Esophagus (tissue), 2 donors: ENCODE measurements at regions not wholly inside any gene's neighbourhood (a gene's known extent, or its start where the extent isn't known, plus 50 kb on each side); places are given as distances from the start of the nearest gene placed in this dataset.

Source experiments
- H3K27ac ChIP-seq, 2 donors: one replicate each; pipeline ENCODE4 v1.5.1; 2013; ENCODE audit warnings: low read depth in 2 of 2, mild to moderate bottlenecking in 2 of 2, inconsistent platforms in 1 of 2, low read length in 1 of 2, moderate library complexity in 1 of 2
- H3K27me3 ChIP-seq, 2 donors: one replicate each; pipeline ENCODE4 v1.6.1; 2013; ENCODE audit warnings: low read length in 2 of 2, control low read depth in 1 of 2, mild to moderate bottlenecking in 1 of 2; ENCODE audit not compliant: insufficient read depth in 2 of 2, control insufficient read depth in 1 of 2
- H3K36me3 ChIP-seq, 2 donors: one replicate each; pipeline ENCODE4 v1.6.1; 2013; ENCODE audit warnings: low read length in 1 of 2; ENCODE audit not compliant: control insufficient read depth in 2 of 2, insufficient read depth in 2 of 2
- H3K4me1 ChIP-seq, 2 donors: one replicate each; pipeline ENCODE4 v1.6.1; 2013; ENCODE audit warnings: low read length in 1 of 2; ENCODE audit not compliant: control insufficient read depth in 2 of 2, insufficient read depth in 2 of 2
- H3K4me3 ChIP-seq, 2 donors: one replicate each; pipeline ENCODE4 v1.5.1; 2013; ENCODE audit warnings: low read length in 2 of 2, mild to moderate bottlenecking in 2 of 2, low read depth in 1 of 2, moderate library complexity in 1 of 2
- H3K9me3 ChIP-seq, 2 donors: one replicate each; pipeline ENCODE4 v1.6.1; 2013; ENCODE audit warnings: mild to moderate bottlenecking in 2 of 2, low read depth in 1 of 2, low read length in 1 of 2, moderate library complexity in 1 of 2; ENCODE audit not compliant: control insufficient read depth in 2 of 2, insufficient read depth in 1 of 2
- WGBS, 2 donors: extraction: QIAGEN DNeasy Blood & Tissue Kit; methylation state at CpG; one replicate each; pipeline ENCODE4 v1.1.7; 2013; 5-methylcytosine and 5-hydroxymethylcytosine counted together
- donor health status: healthy with polysubstance abuse.
- donor health status: Bipolar disorder and iron deficiency.

GRCh38 chr9:94016744-94017143 lies 61.6 kb upstream of the BARX1 start:
- Histone ChIP-seq H3K36me3 (no peaks in the 10 kb centered on the region), H3K4me1 (no peaks in the 10 kb centered on the region), H3K4me3 (no peak overlapping the region), H3K27ac (no peak overlapping the region), H3K9me3 (no peaks in the 10 kb centered on the region), H3K27me3 (no peaks in the 10 kb centered on the region)
- 81 to 83% methylated on average over 3 of the region's 3 CpGs for WGBS, 2 donors

GRCh38 chr9:94014920-94015319 lies 59.8 kb upstream of the BARX1 start:
- WGBS, 2 donors: 61 to 69% methylated on average over 4 of the region's 4 CpGs
- Histone ChIP-seq H3K4me3 (no peak overlapping the region), H3K36me3 (no peaks in the 10 kb centered on the region), H3K27me3 (no peaks in the 10 kb centered on the region), H3K4me1 (no peaks in the 10 kb centered on the region), H3K27ac (no peak overlapping the region), H3K9me3 (no peaks in the 10 kb centered on the region)

- no peaks in the 10 kb centered on the region for H3K27me3 ChIP-seq
- no peaks in the 10 kb centered on the region for H3K9me3 ChIP-seq
- no peak overlapping the region for H3K27ac ChIP-seq
- no peaks in the 10 kb centered on the region for H3K36me3 ChIP-seq
- H3K4me3 ChIP-seq: no peak overlapping the region
- WGBS, 2 donors: 66 to 72% methylated on average over 1 of the region's 1 CpG
- no peaks in the 10 kb centered on the region for H3K4me1 ChIP-seq
Measured at GRCh38 chr9:94014066-94014654, 59.0 kb upstream of the BARX1 start.

- Histone ChIP-seq H3K27me3 (no peaks in the 10 kb centered on the region), H3K4me1 (no peaks in the 10 kb centered on the region), H3K27ac (no peak overlapping the region), H3K4me3 (no peak overlapping the region), H3K36me3 (no peaks in the 10 kb centered on the region), H3K9me3 (no peaks in the 10 kb centered on the region)
- WGBS, 2 donors: 21 to 28% methylated on average over 4 of the region's 4 CpGs
Measured at GRCh38 chr9:94010980-94011533, 55.9 kb upstream of the BARX1 start.

- no peaks in the 10 kb centered on the region for H3K27me3 ChIP-seq
- no peaks in the 10 kb centered on the region for H3K36me3 ChIP-seq
- no peaks in the 10 kb centered on the region for H3K9me3 ChIP-seq
- 73 to 79% methylated on average over 3 of the region's 3 CpGs for WGBS, 2 donors
- H3K4me3 ChIP-seq: no peak overlapping the region
- H3K27ac ChIP-seq: no peak overlapping the region
- H3K4me1 ChIP-seq: no peaks in the 10 kb centered on the region
Measured at GRCh38 chr9:94005272-94005901, 50.2 kb upstream of the BARX1 start.
